ENCODE measurements at regions not wholly inside any gene's neighbourhood (a gene's known extent, or its start where the extent isn't known, plus 50 kb on each side); places are given as distances from the start of the nearest gene placed in this dataset.
"Not testable (repeated sequence)": the region's sequence is repeated elsewhere in the genome, so short reads cannot be mapped to it uniquely, and the experiment has no call there.

DNA sequence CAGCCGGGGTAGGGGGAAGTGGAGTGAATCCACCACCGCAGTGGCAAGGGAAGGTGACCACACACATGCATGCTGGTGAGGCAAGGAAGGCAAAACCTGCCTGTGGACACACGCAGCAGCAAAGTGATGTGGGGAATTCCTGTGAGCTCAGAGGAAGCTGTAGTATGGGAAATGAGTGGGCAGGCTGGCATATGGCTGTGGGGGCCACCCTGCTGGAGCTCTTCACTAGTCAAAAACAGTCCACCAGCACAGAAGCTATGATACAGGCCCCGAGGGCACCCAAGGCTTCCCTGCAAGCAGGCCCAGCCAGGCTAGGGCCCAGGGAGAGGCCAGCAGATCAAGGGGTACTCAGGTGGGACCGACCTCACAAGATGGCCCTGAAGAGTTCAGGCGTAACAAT lies 239.1 kb downstream of the CHM start:
- DNase-seq (ENCODE audit: low spot score in 2 of 2) (no peak), ATAC-seq (no peak)
- Mint-ChIP-seq H3K27ac (no peak overlapping the region), H3K36me3 (peaks cover 10 to 17% of the 10 kb centered on the region in 2 donors), H3K9me3 (peaks cover 14 to 15% of the 10 kb centered on the region in 2 donors)

DNA sequence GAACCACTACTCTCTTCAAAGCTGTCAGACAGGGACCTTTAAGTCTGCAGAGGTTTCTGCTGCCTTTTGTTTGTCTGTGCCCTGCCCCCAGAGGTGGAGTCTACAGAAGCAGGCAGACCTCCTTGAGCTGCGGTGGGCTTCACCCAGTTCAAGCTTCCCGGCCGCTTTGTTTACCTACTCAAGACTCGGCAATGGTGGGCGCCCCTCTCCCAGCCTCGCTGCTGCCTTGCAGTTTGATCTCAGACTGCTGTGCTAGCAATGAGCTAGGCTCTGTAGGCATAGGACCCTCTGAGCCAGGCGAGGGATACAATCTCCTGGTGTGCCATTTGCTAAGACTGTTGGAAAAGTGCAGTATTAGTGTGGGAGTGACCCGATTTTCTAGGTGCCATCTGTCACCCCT lies 275.0 kb downstream of the CHM start:
- DNase-seq (ENCODE audit: low spot score in 2 of 2); H3K27ac Mint-ChIP-seq; H3K36me3 Mint-ChIP-seq; ATAC-seq; H3K9me3 Mint-ChIP-seq: not testable (repeated sequence)

DNA sequence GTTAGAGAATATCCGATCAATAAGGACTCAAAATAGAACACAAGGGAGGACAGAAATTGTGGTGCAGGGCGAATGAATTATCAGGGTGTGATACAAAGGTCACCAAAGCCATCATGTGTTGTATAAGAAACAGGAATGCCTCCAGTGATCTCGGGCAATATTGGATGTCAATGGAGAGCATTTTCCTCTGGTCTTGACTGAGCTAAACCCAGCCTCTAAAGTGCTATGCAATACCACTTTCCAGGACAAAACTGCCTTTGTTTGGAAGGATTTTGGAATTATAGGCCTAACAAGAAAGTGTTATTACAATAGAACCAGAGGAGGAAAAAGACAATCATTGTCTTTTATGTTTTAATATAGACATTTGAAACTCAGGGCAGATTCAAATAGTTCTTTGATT lies 281.7 kb downstream of the CHM start:
- Mint-ChIP-seq H3K36me3 (no peaks in the 10 kb centered on the region), H3K27ac (no peak overlapping the region), H3K9me3 (peaks cover 0 to 3% of the 10 kb centered on the region in 2 donors)
- ATAC-seq (no peak), DNase-seq (ENCODE audit: low spot score in 2 of 2) (no peak)

DNA sequence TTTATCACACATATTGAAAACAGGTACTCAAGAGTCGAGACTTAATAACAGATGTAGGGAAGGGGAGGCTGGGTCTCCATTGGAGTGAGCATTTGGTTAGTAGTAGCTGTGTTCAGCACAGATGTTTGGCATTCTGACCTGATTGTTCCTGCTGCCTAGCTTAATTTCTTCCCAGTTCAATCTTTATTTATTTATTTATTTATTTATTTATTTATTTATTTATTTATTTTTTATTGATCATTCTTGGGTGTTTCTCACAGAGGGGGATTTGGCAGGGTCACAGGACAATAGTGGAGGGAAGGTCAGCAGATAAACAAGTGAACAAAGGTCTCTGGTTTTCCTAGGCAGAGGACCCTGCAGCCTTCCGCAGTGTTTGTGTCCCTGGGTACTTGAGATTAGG lies 324.3 kb downstream of the CHM start:
- not testable (repeated sequence) for ATAC-seq; DNase-seq (ENCODE audit: low spot score in 2 of 2); H3K9me3 Mint-ChIP-seq; H3K27ac Mint-ChIP-seq; H3K36me3 Mint-ChIP-seq

DNA sequence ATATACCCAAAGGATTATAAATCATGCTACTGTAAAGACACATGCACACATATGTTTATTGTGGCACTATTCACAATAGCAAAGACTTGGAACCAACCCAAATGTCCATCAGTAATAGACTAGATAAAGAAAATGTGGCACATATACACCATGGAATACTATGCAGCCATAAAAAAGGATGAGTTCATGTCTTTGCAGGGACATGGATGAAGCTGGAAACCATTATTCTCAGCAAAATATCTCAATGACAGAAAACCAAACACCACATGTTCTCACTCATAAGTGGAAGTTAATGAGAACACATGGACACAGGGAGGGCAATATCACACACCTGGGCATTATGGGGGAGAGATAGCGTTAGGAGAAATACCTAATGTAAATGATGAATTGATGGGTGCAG lies 323.8 kb upstream of the POF1B start:
- not testable (repeated sequence) for ATAC-seq; H3K36me3 Mint-ChIP-seq; H3K9me3 Mint-ChIP-seq; H3K27ac Mint-ChIP-seq; DNase-seq (ENCODE audit: low spot score in 2 of 2)

DNA sequence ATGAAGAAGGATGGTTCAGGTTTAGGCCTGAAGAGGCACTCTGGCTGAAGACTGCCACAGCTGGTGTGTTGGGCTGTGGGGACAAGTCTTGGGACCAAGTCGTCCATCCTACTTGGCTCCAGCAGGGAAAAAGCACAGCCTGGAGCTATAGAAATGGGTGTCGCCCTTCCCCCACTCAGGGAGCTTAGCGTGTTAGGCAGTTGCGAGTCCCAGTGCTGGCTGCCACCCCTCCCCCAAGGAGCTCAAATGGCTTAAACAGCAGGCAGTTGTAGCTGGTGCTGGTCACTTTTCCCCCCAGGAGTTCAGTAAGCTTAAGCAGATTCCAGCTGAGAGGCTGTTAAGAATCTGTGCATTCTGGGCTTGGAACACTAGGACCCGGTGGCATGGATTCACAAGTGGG lies 319.5 kb upstream of the POF1B start:
- no peak for ATAC-seq
- peaks cover 6 to 12% of the 10 kb centered on the region in 2 donors for H3K9me3 Mint-ChIP-seq
- no peak for DNase-seq (ENCODE audit: low spot score in 2 of 2)
- no peak overlapping the region for H3K27ac Mint-ChIP-seq
- peaks cover 0 to 9% of the 10 kb centered on the region in 2 donors for H3K36me3 Mint-ChIP-seq

DNA sequence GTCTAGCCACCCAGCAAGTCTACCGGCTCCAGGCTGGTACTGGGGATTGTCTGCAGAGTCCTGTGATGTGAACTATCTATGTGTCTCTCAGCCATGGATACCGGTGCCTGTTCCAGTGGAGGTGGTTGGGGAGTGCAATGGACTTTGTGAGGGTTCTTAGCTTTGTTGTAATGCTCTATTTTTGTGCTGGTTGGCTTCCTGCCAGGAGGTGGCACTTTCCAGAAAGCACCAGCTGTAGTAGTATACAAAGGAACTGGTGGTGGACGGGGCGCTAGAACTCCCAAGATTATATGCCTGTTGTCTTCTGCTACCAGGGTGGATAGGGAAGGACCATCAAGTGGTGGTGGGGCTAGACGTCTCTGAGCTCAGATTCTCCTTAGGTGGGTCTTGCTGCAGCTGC lies 306.4 kb upstream of the POF1B start:
- Mint-ChIP-seq H3K27ac (no peak overlapping the region), H3K36me3 (no peaks in the 10 kb centered on the region), H3K9me3 (peaks cover 10 to 14% of the 10 kb centered on the region in 2 donors)
- DNase-seq (ENCODE audit: low spot score in 2 of 2) (no peak), ATAC-seq (no peak)

DNA sequence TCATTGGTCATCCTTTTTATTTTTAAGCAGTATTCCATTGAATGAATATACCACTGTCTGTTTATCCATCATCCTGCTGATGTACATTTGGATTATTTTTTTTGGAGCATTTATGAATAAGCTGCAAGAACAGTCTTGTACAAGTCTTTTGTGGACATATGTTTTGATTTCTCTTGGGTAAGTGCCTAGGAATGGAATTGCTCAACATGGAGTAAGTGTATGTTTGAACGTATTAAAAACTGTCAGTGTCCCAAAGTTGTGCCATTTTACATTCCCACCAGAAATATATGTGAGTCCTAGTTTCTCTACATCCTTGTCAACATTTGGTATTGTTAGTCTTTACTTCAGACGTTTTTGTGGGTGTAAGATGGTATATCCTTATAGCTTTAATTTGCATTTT lies 287.0 kb upstream of the POF1B start:
- Mint-ChIP-seq H3K36me3 (no peaks in the 10 kb centered on the region), H3K27ac (no peak overlapping the region), H3K9me3 (no peaks in the 10 kb centered on the region)
- DNase-seq (ENCODE audit: low spot score in 2 of 2) (no peak), ATAC-seq (no peak)

DNA sequence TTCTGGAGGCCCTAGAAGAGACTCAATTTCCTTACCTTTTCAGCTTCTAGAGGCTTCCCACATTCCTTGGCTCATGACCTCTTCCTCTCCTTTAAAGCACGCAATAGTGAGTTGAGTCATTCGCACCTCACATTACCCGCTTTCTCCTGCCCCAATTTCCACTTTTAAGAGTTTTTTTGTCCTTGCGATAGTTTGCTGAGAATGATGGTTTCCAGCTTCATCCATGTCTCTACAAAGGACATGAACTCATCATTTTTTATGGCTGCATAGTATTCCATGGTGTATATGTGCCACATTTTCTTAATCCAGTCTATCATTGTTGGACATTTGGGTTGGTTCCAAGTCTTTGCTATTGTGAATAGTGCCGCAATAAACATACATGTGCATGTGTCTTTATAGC lies 284.5 kb upstream of the POF1B start:
- H3K36me3 Mint-ChIP-seq; H3K9me3 Mint-ChIP-seq; DNase-seq (ENCODE audit: low spot score in 2 of 2); H3K27ac Mint-ChIP-seq; ATAC-seq: not testable (repeated sequence)

DNA sequence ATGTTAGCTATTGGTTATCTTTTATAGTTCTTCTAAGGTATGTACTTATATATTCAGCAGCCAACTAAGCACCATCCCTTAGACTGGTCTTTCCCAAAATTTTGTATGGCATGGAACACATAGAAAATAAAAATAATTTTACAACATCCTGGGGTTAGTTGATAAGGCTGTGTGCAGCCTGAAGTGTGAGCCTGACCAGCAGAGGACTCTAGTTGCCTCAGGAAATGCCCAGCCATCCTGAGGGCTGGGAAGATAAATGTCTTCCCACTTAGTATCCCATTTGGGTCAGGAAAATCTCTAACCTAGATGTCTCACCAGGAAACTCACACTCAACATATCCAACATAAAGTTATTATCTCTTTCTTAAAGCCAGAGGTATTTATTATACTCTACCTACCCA lies 251.4 kb upstream of the POF1B start:
- peaks cover 0 to 3% of the 10 kb centered on the region in 2 donors for H3K9me3 Mint-ChIP-seq
- no peak for DNase-seq (ENCODE audit: low spot score in 2 of 2)
- H3K27ac Mint-ChIP-seq = no peak overlapping the region
- ATAC-seq = no peak
- no peaks in the 10 kb centered on the region for H3K36me3 Mint-ChIP-seq

DNA sequence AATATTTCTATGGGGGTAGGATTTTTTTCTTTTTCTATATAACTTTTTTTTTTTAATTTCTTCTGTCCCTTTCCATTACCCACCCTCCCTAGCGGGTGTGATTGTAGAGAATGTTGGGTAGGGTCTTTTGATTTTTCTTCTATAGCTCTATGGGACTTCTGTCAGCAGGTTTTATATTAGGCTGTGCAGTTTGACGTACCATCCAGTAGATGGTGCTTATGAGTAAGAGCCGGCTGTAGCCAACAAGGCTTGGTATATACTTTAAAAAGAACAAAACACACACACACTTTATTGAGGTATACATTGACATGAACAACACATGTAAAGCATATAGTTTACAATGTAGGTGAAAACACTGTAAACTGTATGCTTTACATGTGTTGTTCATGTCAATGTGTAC lies 247.9 kb upstream of the POF1B start:
- no peak for DNase-seq (ENCODE audit: low spot score in 2 of 2)
- no peak for ATAC-seq
- Mint-ChIP-seq H3K36me3 (no peaks in the 10 kb centered on the region), H3K9me3 (peaks cover 0 to 3% of the 10 kb centered on the region in 2 donors), H3K27ac (no peak overlapping the region)

DNA sequence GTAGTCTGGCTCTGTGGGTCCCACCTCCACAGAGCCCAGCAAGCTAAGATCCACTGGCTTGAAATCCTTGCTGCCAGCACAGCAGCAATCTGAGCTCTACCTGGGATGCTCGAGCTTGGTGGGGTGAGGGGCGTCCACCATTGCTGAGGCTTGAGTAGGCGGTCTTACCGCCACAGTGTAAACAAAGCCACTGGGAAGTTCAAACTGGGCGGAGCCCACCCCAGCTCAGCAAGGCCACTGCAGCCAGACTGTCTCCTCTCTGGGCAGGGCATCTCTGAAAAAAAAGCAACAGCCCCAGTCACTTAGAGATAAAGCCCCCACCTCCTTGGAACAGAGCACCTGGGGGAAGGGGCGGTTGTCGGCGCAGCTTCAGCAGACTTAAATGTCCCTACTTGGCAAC lies 243.2 kb upstream of the POF1B start:
- ATAC-seq (no peak), DNase-seq (ENCODE audit: low spot score in 2 of 2) (no peak)
- Mint-ChIP-seq H3K27ac (no peak overlapping the region), H3K36me3 (no peaks in the 10 kb centered on the region), H3K9me3 (no peaks in the 10 kb centered on the region)

DNA sequence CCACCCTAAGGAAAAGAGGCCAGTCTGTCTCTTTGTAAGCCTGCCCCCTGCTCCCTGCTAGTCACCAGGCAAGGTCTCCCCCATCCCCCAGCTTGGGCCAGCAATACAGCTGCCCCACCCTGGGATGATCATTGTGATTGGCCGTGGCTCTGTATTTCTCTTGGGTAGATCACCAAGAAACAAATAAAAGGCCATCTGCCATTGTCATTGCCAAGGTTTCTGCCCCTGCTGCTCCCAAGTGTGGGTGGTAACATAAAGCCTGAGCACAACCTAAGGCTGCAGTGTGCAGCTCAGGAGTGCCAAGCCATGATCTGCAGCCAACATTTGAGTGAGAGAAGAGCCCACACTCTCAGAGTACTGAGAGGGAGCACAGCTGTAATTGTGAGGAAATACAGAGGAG lies 241.0 kb upstream of the POF1B start:
- no peaks in the 10 kb centered on the region for H3K36me3 Mint-ChIP-seq
- no peak for DNase-seq (ENCODE audit: low spot score in 2 of 2)
- H3K9me3 Mint-ChIP-seq = no peaks in the 10 kb centered on the region
- ATAC-seq = no peak
- H3K27ac Mint-ChIP-seq = no peak overlapping the region

DNA sequence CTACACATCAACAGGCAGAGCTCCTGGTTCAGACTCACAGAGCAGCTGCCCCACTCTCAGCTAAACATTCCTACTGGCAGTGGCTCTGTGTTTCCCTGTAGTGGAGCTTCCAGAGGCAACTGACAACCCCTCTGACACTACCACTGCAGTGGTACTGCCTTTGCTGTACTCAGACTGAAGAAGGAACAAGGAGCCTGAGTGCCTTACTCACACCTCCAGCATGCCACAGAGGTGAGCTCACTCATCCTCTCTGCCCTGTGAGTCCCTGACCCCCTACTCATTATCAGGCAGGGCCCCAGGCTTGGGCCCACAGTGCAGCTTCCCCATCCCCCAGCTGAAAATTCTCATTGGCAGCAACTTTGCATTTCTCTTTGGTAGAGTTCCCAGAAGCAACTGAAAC lies 240.5 kb upstream of the POF1B start:
- H3K27ac Mint-ChIP-seq = no peak overlapping the region
- H3K36me3 Mint-ChIP-seq = no peaks in the 10 kb centered on the region
- DNase-seq (ENCODE audit: low spot score in 2 of 2) (no peak), ATAC-seq (no peak)
- no peaks in the 10 kb centered on the region for H3K9me3 Mint-ChIP-seq

DNA sequence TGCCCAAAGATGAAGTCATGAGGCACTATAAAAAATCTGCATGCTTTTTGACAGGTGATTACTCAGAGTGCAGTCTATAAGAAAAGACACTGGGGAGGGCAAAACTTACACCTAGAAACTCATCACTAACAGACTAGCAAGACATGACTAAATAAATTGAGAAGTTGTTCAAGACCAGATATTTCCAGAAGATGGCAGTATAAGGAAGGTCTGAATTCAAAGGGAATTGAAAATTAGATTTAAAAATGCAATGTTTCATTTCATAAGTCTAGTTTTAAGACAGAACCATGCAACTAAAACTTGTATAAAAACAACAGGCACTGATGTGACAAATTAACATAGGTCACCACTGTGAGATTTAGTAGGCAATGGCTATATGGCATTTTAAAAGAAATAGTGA lies 232.5 kb upstream of the POF1B start:
- DNase-seq (ENCODE audit: low spot score in 2 of 2) = no peak
- H3K27ac Mint-ChIP-seq = no peak overlapping the region
- H3K36me3 Mint-ChIP-seq = no peaks in the 10 kb centered on the region
- peaks cover 0 to 5% of the 10 kb centered on the region in 2 donors for H3K9me3 Mint-ChIP-seq
- ATAC-seq = no peak

DNA sequence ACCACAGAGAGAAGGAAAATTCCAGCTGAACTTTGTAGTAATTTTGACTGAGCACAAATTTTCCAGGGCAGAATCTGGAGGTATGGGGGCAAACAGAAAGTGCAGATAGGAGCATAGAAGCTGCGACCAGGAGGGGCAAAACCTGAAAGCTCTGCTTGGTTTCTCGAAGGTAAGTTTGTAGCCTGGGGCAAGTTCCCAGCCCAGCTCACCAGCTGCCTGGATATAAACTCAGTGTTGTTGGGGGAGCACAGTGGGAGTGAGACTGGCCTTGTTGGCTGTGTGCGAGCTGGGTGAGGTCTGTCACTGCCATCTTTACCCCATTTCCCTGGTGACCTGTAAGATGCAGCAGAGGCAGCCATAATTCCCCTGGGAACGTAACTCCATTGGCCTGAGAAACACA lies 213.5 kb upstream of the POF1B start:
- DNase-seq (ENCODE audit: low spot score in 2 of 2) (no peak), ATAC-seq (no peak)
- Mint-ChIP-seq H3K36me3 (no peaks in the 10 kb centered on the region), H3K9me3 (peaks cover 7 to 9% of the 10 kb centered on the region in 2 donors), H3K27ac (no peak overlapping the region)

DNA sequence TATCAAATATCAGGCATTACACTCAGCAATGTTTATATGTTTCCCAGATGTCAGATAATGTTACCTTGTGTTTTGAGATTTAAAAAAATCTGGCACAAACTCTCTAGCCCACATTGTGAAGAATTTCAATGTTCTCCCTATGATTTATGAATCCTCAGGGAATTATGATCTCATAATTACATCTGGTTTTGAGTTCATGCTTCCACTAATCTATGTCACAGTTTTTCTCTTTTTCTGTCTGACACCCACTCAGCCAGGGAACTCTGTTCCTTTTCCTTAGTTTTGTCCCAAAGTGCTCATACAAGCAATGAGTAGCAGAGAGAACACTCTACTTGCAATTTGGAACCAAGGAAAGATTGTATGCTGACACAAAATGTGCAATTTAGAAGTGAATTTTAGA lies 212.1 kb upstream of the POF1B start:
- no peak for ATAC-seq

DNA sequence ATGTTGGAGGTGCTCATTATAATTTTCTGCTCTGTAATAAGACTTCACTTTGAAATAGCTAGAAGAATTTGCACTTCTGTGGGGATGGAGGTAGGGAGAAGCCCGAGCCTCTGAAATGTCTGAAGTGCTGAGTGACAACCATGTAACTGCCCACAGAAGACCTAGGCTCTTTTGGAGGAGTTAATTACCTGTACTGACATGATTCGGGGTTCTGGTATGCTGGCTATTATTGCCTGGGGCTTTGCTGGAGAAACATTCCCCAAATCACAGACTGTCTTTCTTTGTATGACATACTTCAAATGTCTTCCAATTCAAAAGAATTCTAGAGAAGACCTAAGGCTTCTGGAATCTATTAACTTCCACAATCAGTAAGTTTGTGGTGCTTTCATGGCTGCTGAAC lies 211.2 kb upstream of the POF1B start:
- Mint-ChIP-seq H3K36me3 (no peaks in the 10 kb centered on the region), H3K9me3 (peaks cover 8% of the 10 kb centered on the region in 2 donors), H3K27ac (no peak overlapping the region)
- no peak for DNase-seq (ENCODE audit: low spot score in 2 of 2)
- no peak for ATAC-seq

More for the DNA sequence above, 212.1 kb upstream of the POF1B start:
- Mint-ChIP-seq H3K36me3 (no peaks in the 10 kb centered on the region), H3K27ac (no peak overlapping the region), H3K9me3 (peaks cover 7 to 9% of the 10 kb centered on the region in 2 donors)
- no peak for DNase-seq (ENCODE audit: low spot score in 2 of 2)

DNA sequence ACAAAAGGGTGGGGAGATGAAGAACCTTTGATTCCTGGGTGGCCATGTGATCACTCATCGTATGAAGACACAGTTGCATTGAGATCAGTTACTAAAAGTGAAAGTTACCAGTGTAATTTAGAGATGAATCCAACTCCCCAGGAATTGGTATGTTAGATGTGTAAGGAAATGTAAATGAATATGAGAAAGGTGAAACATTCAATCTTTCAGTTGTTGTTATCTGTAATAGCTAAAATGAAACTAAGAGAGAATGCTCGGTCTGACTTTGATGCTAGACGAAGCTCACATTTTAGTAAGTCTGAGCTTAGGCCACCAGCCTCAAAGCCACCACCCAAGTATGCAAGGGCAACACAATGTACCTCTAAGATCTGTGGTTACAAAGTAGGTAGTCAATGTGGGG lies 194.3 kb upstream of the POF1B start:
- Mint-ChIP-seq H3K36me3 (no peaks in the 10 kb centered on the region), H3K9me3 (no peaks in the 10 kb centered on the region), H3K27ac (no peak overlapping the region)
- DNase-seq (ENCODE audit: low spot score in 2 of 2) (no peak), ATAC-seq (peak in 1 of 2 donors; percentile 91)
